ENCODE measurements at regions not wholly inside any gene's neighbourhood (a gene's known extent, or its start where the extent isn't known, plus 50 kb on each side); places are given as distances from the start of the nearest gene placed in this dataset.

DNA sequence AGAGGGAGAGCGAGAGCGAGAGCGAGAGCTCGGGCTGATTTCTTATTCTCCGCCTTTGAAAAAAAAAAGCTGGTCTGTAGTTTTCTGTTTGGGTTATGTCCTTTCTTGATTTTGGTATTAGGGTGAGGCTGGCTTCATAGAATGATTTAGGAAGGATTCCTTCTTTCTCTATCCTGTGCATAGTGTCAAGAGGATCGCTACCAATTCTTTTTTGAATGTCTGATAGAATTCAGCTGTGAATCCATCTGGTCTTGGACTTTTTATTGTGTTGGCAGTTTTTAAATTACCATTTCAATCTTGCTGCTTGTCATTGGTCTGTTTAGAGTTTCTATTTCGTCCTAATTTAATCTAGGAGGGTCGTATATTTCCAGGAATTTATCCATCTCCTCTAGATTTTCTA, 1414.6 kb upstream of the MIR17HG start:
- TF ChIP-seq, protein P1, sequence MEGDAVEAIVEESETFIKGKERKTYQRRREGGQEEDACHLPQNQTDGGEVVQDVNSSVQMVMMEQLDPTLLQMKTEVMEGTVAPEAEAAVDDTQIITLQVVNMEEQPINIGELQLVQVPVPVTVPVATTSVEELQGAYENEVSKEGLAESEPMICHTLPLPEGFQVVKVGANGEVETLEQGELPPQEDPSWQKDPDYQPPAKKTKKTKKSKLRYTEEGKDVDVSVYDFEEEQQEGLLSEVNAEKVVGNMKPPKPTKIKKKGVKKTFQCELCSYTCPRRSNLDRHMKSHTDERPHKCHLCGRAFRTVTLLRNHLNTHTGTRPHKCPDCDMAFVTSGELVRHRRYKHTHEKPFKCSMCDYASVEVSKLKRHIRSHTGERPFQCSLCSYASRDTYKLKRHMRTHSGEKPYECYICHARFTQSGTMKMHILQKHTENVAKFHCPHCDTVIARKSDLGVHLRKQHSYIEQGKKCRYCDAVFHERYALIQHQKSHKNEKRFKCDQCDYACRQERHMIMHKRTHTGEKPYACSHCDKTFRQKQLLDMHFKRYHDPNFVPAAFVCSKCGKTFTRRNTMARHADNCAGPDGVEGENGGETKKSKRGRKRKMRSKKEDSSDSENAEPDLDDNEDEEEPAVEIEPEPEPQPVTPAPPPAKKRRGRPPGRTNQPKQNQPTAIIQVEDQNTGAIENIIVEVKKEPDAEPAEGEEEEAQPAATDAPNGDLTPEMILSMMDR (conservative IDR thresholded peaks at IDR 0.05) = no peak
- no peak for TF ChIP-seq EZH2 (IDR thresholded peaks at IDR 0.05; ENCODE audit: low read depth)
